Fibroblast of skin of left quadriceps (primary cell): ENCODE measurements at regions not wholly inside any gene's neighbourhood (a gene's known extent, or its start where the extent isn't known, plus 50 kb on each side); places are given as distances from the start of the nearest gene placed in this dataset.
A peak's percentile ranks its signal among the peaks of the same experiment; 100 is the strongest.

Source experiments
- DNase-seq, 2 experiments: peaks; one replicate each; pipeline ENCODE4 v3.0.0-alpha.2; 2013; ENCODE audit warnings: low read depth in 2 of 2

- DNase-seq, result no peak
Observed at GRCh38 chr11:104657083-104657482, 241.2 kb downstream of the CASP12 start.

GRCh38 chr11:104655066-104655465 is 243.2 kb downstream of the CASP12 start:
- DNase-seq, result no peak

GRCh38 chr11:104654181-104654813 is 244.0 kb downstream of the CASP12 start:
- no peak for DNase-seq

GRCh38 chr11:104653407-104653806 is 244.9 kb downstream of the CASP12 start:
- DNase-seq, result no peak

DNA sequence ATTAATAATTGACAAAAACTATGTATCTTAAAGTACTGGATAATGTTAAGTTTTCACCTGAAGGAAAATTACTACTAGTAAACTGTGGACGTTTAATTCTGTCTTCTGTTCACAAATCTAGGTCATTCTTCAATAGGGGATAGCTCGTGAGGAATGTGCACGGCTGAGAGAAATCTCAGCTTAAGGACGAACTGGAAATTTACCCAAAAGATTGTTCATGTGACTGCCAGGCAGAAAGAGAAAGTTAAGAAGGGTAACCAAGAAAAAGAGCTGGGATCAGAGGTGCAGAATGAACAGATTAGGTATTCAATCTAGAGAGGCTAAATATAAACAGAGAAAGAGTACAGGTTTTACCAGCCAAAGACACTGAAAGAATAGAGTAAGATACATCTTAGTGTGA is 245.3 kb downstream of the CASP12 start:
- no peak for DNase-seq

- no peak for DNase-seq
Observed at GRCh38 chr11:104650234-104650633, 248.0 kb downstream of the CASP12 start.

GRCh38 chr11:104649002-104649401 is 249.3 kb downstream of the CASP12 start:
- no peak for DNase-seq

DNA sequence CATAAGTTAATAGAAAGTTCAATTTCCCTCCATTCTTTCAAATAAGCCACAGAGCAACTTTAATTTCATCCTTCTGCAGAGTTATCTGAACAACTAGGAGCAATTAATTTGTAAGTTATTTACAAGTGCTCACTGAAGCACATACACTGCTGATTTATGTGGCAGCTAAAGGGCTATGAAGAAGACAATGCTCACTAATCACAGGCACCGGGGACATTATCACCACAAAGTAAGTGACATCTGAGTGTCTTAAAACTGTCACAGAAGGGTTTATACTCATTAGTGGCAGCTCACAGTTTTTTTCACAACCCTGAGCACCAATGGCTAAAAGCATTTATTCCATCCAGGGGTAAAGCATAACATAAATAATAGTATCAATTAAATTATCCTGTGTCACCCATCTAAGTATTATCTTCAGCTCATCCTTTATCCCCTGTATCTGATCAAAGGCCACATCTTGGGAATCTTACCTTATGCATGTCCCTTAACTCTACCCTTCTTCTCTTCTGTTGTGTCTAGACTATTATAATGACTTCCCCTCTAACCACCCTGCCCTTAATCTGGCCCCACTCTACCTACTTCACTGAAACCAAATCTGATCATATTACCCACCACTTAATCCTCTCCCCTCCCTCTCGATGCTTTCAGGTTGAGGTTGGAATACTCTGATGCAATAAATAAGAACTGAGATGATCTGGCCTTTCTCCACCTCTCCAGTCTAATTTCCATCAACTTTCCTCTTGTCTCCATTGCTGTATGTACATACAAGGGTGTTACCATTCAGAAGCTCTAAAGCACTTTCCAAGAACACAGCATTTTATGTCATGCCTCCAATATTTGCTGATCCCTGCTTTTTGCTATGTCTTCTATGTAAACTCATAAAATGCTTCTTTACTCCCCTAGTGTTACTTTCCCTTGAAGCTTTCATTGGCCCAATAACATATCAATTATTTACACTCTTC is 252.7 kb downstream of the CASP12 start:
- DNase-seq, result no peak

DNA sequence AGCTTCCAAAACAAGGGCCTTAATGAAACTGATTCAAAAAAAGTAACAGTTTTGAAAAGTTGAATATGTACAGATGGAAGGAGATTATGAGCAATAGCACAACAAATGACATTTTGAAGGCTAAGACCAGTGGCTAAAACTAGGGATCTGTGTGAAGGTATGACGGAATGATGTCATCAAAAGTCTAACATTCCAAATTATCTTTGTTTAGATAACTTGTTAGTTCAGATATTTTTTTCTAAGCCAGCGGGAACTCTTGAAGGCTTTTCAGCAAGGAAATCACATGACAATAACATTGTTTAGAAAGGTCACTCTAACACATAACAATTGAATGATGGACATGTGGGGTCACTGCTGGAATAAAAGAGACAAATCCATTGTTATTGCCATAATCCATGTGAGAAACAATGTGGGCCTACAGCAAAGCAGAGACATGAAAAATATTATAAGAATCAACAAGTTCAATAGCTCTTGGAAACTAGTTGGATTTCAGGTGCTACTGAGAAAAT is 260.5 kb downstream of the CASP12 start:
- DNase-seq, result no peak

- DNase-seq, result no peak
Observed at GRCh38 chr11:104633226-104633625, 265.0 kb downstream of the CASP12 start.

- no peak for DNase-seq
Observed at GRCh38 chr11:104630352-104630751, 267.9 kb downstream of the CASP12 start.

- no peak for DNase-seq
Observed at GRCh38 chr11:104625246-104625645, 273.0 kb downstream of the CASP12 start.

- no peak for DNase-seq
Observed at GRCh38 chr11:104624021-104624420, 274.2 kb downstream of the CASP12 start.

- DNase-seq, result peak; percentile 20 to 30
Observed at GRCh38 chr11:104623518-104623917, 274.7 kb downstream of the CASP12 start.

DNA sequence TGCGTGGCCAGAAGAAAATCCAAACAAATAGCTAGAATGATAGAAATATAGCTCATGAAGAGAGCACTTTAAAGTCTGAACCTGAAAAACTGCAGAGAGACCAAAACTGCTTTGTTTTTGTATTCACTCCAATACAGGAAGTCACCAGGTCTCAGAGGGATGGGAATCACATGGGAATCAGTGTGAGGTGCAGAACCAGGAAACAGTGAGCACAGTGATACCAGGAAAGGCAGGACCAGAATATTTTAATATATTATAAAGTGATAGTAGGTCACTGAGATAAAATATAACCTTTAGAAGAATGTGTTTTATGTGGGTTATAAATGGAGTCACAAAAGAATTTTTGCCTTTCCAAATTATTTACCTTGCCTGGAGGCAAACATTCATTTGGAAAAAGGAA is 277.3 kb downstream of the CASP12 start:
- DNase-seq, result no peak

GRCh38 chr11:104619751-104620150 is 278.5 kb downstream of the CASP12 start:
- no peak for DNase-seq

GRCh38 chr11:104618954-104619353 is 279.3 kb downstream of the CASP12 start:
- no peak for DNase-seq

DNA sequence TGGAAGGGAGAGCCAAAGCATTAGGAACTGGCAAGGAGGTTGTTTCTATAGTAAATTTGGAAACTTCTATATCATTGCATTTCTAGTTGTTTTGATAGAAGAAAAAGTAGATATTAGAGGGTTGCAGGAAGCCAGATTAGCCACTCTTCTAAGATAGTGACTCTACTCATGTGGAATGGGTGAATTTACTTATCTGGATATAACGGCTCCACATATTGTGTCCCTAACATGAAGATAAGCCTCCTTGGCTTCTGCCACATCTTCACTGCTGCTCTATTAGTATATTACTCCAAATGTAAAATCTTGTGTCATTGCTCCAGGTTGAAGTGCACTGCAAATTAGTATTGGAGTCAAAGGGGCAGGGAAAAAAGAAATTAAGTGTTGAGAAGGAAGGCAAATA is 283.3 kb downstream of the CASP12 start:
- no peak for DNase-seq

DNA sequence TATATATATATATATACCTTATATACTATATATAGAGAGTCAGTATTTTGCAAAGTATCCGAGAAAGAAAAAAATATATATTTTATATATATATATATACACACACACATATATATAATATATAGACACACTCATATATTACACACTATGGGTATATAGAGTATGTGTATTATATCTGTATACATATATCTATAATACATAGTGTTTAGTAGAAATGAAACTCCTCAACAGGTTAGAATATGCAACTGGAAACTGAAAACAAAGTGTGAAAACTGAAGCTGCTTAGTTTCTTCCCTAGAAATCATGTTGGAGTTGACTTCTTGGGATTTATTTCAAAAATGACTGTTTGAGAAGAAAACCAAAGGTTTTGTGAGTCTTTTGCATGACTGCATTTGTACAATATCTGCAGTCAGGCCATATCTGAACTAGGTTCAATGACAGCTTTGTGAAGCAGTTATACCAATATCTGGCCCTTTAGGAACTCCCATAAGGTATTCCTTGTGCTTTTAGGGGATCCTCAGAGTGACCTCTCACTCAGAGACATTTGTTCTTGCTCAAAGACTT is 284.1 kb downstream of the CASP12 start:
- no peak for DNase-seq

- DNase-seq, result no peak
Observed at GRCh38 chr11:104610635-104611034, 287.6 kb downstream of the CASP12 start.

GRCh38 chr11:104609311-104610085 is 288.8 kb downstream of the CASP12 start:
- DNase-seq, result peak; percentile 28 to 33

GRCh38 chr11:104602643-104603042 is 295.6 kb downstream of the CASP12 start:
- no peak for DNase-seq
